Progenitor cell of endocrine pancreas (in vitro differentiated cells): ENCODE measurements at regions not wholly inside any gene's neighbourhood (a gene's known extent, or its start where the extent isn't known, plus 50 kb on each side); places are given as distances from the start of the nearest gene placed in this dataset.

Experiments
- DNase-seq: peaks from one replicate; pipeline ENCODE4 v3.0.0; 2021; ENCODE audit warnings: low spot score; ENCODE audit not compliant: unreplicated experiment
- H3K27ac Mint-ChIP-seq: 2 replicates; pipeline ENCODE4 v1.8.0; 2021; ENCODE audit warnings: mild to moderate bottlenecking, moderate library complexity, mixed read lengths
- H3K27me3 Mint-ChIP-seq: 2 replicates; pipeline ENCODE4 v1.8.0; 2021; ENCODE audit warnings: mixed read lengths
- H3K36me3 Mint-ChIP-seq: 2 replicates; pipeline ENCODE4 v1.8.0; 2022; ENCODE audit warnings: mixed read lengths; ENCODE audit not compliant: insufficient read depth
- H3K4me1 Mint-ChIP-seq: 2 replicates; pipeline ENCODE4 v1.8.0; 2021; ENCODE audit warnings: low read depth, mixed read lengths
- H3K4me3 Mint-ChIP-seq: 2 replicates; pipeline ENCODE4 v1.8.0; 2021; ENCODE audit warnings: low read depth, mild to moderate bottlenecking, moderate library complexity, mixed read lengths
- H3K9me3 Mint-ChIP-seq: 2 replicates; pipeline ENCODE4 v1.8.0; 2021; ENCODE audit warnings: low read depth, mixed read lengths
- TF ChIP-seq, protein P1 (sequence below): fragments of 200-600 bp; sonication (generic); IDR thresholded peaks from one replicate; pipeline ENCODE4 v1.5.0; 2021; ENCODE audit warnings: antibody characterized with exemption, mild to moderate bottlenecking; ENCODE audit not compliant: unreplicated experiment

DNA sequence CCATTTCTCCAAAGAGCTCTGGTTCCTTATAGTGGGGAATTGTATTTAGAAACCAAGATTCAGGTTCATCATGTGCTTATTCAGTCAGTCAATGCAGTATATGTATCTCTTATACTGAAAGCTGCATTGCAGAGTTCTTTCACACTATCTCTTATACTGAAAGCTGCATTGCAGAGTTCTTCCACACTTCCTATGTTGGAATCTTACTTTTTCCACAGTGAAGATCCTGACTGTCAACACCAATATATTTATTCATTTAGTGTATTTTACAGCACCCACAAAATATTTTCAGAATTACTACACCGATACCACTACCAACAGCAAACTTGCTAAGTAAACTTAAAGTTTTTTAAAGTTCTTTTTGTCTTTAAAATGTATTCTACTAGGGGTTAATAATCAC is 349.3 kb upstream of the MMS22L start:
- H3K27ac Mint-ChIP-seq: no peak overlapping the region
- H3K36me3 Mint-ChIP-seq: no peaks in the 10 kb centered on the region
- peaks cover 5% of the 10 kb centered on the region for H3K9me3 Mint-ChIP-seq
- no peak for DNase-seq
- TF ChIP-seq, protein P1, sequence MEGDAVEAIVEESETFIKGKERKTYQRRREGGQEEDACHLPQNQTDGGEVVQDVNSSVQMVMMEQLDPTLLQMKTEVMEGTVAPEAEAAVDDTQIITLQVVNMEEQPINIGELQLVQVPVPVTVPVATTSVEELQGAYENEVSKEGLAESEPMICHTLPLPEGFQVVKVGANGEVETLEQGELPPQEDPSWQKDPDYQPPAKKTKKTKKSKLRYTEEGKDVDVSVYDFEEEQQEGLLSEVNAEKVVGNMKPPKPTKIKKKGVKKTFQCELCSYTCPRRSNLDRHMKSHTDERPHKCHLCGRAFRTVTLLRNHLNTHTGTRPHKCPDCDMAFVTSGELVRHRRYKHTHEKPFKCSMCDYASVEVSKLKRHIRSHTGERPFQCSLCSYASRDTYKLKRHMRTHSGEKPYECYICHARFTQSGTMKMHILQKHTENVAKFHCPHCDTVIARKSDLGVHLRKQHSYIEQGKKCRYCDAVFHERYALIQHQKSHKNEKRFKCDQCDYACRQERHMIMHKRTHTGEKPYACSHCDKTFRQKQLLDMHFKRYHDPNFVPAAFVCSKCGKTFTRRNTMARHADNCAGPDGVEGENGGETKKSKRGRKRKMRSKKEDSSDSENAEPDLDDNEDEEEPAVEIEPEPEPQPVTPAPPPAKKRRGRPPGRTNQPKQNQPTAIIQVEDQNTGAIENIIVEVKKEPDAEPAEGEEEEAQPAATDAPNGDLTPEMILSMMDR: no peak
- H3K27me3 Mint-ChIP-seq: no peaks in the 10 kb centered on the region
- no peaks in the 10 kb centered on the region for H3K4me1 Mint-ChIP-seq
- H3K4me3 Mint-ChIP-seq: no peak overlapping the region

DNA sequence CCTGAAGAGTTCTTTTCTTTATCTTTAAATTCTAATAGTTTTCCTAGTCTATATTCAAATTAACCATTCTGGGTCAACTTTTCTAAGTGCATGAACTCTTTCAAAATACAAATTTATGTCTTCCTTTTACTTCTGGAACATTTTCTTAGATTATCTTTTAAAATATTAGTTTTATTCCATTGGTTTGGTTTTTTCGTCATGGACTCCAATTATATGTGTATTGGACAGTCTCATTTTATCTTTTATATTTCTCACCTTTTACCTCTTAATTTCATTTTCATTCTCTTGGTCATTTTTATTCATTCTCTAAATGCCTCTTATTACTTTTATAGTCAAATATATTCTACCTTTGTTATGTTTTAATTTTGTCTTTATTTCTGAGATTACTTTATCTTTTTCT is 356.7 kb upstream of the MMS22L start:
- Mint-ChIP-seq H3K27me3 (no peaks in the 10 kb centered on the region), H3K4me3 (no peak overlapping the region), H3K27ac (no peak overlapping the region), H3K9me3 (peaks cover 20% of the 10 kb centered on the region), H3K4me1 (no peaks in the 10 kb centered on the region), H3K36me3 (no peaks in the 10 kb centered on the region)
- no peak for DNase-seq
- TF ChIP-seq, protein P1: no peak

DNA sequence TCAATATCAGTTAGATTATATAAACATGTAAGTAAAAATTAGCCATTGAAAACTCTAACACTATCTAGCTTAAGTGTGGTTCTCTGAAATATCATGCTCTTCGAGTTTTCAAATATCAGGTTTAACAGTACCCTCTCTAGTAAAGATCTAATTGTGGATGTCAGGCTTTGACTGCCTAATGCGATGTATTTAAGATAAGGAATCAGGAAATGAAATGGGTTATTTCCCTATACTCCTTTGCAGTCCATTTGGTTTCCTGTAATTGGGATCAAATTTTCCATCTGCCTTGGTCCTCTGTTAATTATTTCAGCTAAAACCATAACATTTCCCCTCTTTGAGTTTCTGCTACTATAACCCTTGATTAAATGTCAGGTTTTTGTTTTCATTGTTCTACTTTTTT is 361.3 kb upstream of the MMS22L start:
- no peaks in the 10 kb centered on the region for H3K4me1 Mint-ChIP-seq
- no peaks in the 10 kb centered on the region for H3K27me3 Mint-ChIP-seq
- H3K9me3 Mint-ChIP-seq: peaks cover 8% of the 10 kb centered on the region
- TF ChIP-seq, protein P1: no peak
- no peaks in the 10 kb centered on the region for H3K36me3 Mint-ChIP-seq
- H3K4me3 Mint-ChIP-seq: no peak overlapping the region
- no peak for DNase-seq
- H3K27ac Mint-ChIP-seq: no peak overlapping the region

DNA sequence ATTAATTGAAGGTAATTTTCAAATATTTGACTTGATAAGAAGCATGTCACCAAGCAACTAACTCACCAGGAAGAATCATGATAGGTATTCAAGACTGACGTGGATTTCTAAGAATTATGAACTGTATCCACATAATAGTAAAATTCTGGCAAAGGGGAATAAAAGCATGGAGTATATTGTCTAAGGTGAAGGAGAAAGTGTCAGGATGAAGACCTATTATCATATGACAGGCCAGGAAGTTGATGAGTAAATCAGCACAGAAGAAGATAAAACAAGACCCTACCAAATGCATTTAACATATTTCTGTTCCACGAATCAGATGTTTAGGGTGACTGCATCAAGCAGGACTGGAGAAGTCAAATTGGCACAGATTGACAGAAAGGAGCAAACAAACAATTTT is 362.7 kb upstream of the MMS22L start:
- DNase-seq: no peak
- Mint-ChIP-seq H3K27me3 (no peaks in the 10 kb centered on the region), H3K4me1 (no peaks in the 10 kb centered on the region), H3K36me3 (no peaks in the 10 kb centered on the region), H3K4me3 (no peak overlapping the region), H3K27ac (no peak overlapping the region), H3K9me3 (no peaks in the 10 kb centered on the region)
- TF ChIP-seq, protein P1: no peak

DNA sequence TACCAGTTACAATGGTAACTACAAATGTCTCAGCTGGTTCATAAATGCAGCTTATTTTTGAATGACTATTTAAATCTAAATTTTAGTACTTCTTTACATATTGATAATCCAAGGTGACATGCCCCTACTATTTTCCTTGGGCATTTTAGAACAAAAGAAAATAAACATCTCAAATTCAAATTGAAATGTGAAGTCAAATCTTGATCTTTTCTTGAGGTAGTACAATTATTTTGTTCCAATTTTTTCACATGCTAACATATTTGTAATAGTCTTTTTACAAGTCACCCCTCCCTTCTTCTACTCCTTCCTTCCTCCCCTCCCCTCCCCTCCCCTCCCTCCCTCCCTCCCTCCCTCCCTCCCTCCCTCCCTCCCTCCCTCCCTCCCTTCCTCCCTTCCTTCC is 370.1 kb upstream of the MMS22L start:
- Mint-ChIP-seq H3K27me3 (no peaks in the 10 kb centered on the region), H3K9me3 (no peaks in the 10 kb centered on the region), H3K4me3 (no peak overlapping the region), H3K4me1 (no peaks in the 10 kb centered on the region), H3K36me3 (no peaks in the 10 kb centered on the region), H3K27ac (no peak overlapping the region)
- TF ChIP-seq, protein P1: no peak
- no peak for DNase-seq
